ENCODE measurements at regions not wholly inside any gene's neighbourhood (a gene's known extent, or its start where the extent isn't known, plus 50 kb on each side); places are given as distances from the start of the nearest gene placed in this dataset.

DNA sequence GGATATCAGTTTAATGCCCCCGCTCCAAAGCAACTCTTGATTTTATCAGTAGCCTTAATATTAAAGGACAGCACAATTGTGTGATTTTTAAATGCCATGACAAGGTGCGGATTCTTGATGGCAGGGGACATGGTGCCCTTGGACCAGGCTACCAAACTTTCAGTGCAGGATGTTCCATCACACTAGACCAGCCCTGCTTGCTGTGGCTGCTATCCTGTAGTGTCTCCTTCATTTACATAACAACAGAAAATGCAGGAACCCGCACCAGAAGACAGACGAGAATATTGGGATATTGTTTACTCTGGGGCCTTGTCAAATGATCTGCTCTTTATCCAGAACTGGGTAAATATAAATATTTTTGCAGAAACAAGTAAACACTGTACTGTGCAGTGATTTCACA, 229.3 kb upstream of the PKN2 start:
- TF ChIP-seq TEAD4 (CRISPR knock-in tag; IDR thresholded peaks at IDR 0.05) (no peak), ZBTB21 (CRISPR knock-in tag; IDR thresholded peaks at IDR 0.05; ENCODE audit: borderline replicate concordance) (no peak), MXD4 (CRISPR knock-in tag; IDR thresholded peaks at IDR 0.05; ENCODE audit: borderline replicate concordance) (no peak)
- TF ChIP-seq, protein P1, sequence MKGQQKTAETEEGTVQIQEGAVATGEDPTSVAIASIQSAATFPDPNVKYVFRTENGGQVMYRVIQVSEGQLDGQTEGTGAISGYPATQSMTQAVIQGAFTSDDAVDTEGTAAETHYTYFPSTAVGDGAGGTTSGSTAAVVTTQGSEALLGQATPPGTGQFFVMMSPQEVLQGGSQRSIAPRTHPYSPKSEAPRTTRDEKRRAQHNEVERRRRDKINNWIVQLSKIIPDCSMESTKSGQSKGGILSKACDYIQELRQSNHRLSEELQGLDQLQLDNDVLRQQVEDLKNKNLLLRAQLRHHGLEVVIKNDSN (CRISPR knock-in tag; IDR thresholded peaks at IDR 0.05), result no peak
- TF ChIP-seq, protein P2, sequence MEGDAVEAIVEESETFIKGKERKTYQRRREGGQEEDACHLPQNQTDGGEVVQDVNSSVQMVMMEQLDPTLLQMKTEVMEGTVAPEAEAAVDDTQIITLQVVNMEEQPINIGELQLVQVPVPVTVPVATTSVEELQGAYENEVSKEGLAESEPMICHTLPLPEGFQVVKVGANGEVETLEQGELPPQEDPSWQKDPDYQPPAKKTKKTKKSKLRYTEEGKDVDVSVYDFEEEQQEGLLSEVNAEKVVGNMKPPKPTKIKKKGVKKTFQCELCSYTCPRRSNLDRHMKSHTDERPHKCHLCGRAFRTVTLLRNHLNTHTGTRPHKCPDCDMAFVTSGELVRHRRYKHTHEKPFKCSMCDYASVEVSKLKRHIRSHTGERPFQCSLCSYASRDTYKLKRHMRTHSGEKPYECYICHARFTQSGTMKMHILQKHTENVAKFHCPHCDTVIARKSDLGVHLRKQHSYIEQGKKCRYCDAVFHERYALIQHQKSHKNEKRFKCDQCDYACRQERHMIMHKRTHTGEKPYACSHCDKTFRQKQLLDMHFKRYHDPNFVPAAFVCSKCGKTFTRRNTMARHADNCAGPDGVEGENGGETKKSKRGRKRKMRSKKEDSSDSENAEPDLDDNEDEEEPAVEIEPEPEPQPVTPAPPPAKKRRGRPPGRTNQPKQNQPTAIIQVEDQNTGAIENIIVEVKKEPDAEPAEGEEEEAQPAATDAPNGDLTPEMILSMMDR (IDR thresholded peaks at IDR 0.05), result no peak
